AG04450 (cell line): ENCODE measurements at regions not wholly inside any gene's neighbourhood (a gene's known extent, or its start where the extent isn't known, plus 50 kb on each side); places are given as distances from the start of the nearest gene placed in this dataset.

ENCODE experiments used
- CTCF ChIA-PET: fragments of 300-600, 350-600 bp; formaldehyde crosslinking; extraction: SDS; loops from one replicate; lab custom pipeline; 2022; ENCODE audit warnings: antibody characterized with exemption, inconsistent platforms; lab: Charles Lee
- POLR2A ChIA-PET: fragments of 350-600 bp; formaldehyde crosslinking; extraction: SDS; loops from one replicate; lab custom pipeline; 2021; ENCODE audit warnings: antibody characterized with exemption, inconsistent platforms; lab: Yijun Ruan, JAX
- DNase-seq: peaks from one replicate; pipeline ENCODE4 v3.0.0-alpha.2; 2011; ENCODE audit warnings: low read depth, low spot score
- H3K27ac ChIP-seq: one replicate; pipeline ENCODE4 v1.5.1; 2012; ENCODE audit warnings: low read depth, low read length, control low read depth
- H3K27me3 ChIP-seq: one replicate; pipeline ENCODE4 v1.6.0; 2012; ENCODE audit warnings: low read length; ENCODE audit not compliant: control insufficient read depth, insufficient read depth
- H3K4me3 ChIP-seq: 2 replicates; pipeline ENCODE4 v1.5.1; 2011; ENCODE audit warnings: mild to moderate bottlenecking, low read depth, low read length, control low read depth
- H3K9me3 ChIP-seq: 2 replicates; pipeline ENCODE4 v1.5.1; 2012; ENCODE audit warnings: low read length; ENCODE audit not compliant: control insufficient read depth, insufficient read depth
- CTCF ChIP-seq: IDR thresholded peaks from 2 replicates; pipeline ENCODE4 v1.5.1; 2011; ENCODE audit warnings: low read depth, low read length, control low read depth, inconsistent platforms

- CTCF ChIA-PET: no interaction called here
- POLR2A ChIA-PET: no interaction called here
- Histone ChIP-seq H3K9me3 (peaks cover 6% of the 10 kb centered on the region), H3K27me3 (no peaks in the 10 kb centered on the region), H3K27ac (no peak overlapping the region), H3K4me3 (no peak overlapping the region)
- TF ChIP-seq CTCF: no peak
- no peak for DNase-seq
Observed at GRCh38 chr13:81393721-81394120, 1052.8 kb upstream of the SPRY2 start.

- no peaks in the 10 kb centered on the region for H3K27me3 ChIP-seq
- CTCF ChIA-PET: no interaction called here
Observed at GRCh38 chr13:81393110-81393509, 1052.2 kb upstream of the SPRY2 start.

GRCh38 chr13:81388400-81388799, 1047.5 kb upstream of the SPRY2 start:
- H3K27me3 ChIP-seq: no peaks in the 10 kb centered on the region
- DNase-seq: no peak
- no peak overlapping the region for H3K27ac ChIP-seq
- peaks cover 5% of the 10 kb centered on the region; the same call in 1 of the 2 replicates for H3K9me3 ChIP-seq
- H3K4me3 ChIP-seq: no peak overlapping the region
- CTCF ChIA-PET: no interaction called here
- TF ChIP-seq CTCF: no peak
- POLR2A ChIA-PET: no interaction called here

More at GRCh38 chr13:81393110-81393509, 1052.2 kb upstream of the SPRY2 start:
- peaks cover 6% of the 10 kb centered on the region for H3K9me3 ChIP-seq
- no peak overlapping the region for H3K4me3 ChIP-seq
- no peak for TF ChIP-seq CTCF
- no peak overlapping the region for H3K27ac ChIP-seq
- no peak for DNase-seq
- POLR2A ChIA-PET: no interaction called here

- no peak for DNase-seq
- H3K9me3 ChIP-seq: peaks cover 2% of the 10 kb centered on the region; the same call in 1 of the 2 replicates
- ChIA-PET POLR2A (no interaction called here), CTCF (no interaction called here)
- no peak overlapping the region for H3K27ac ChIP-seq
- H3K27me3 ChIP-seq: no peaks in the 10 kb centered on the region
- TF ChIP-seq CTCF: no peak
- H3K4me3 ChIP-seq: no peak overlapping the region
Observed at GRCh38 chr13:81383444-81383843, 1042.5 kb upstream of the SPRY2 start.

GRCh38 chr13:81382246-81382645, 1041.3 kb upstream of the SPRY2 start:
- no peak overlapping the region for H3K27ac ChIP-seq
- DNase-seq: no peak
- H3K9me3 ChIP-seq: peaks cover 2% of the 10 kb centered on the region; the same call in 1 of the 2 replicates
- CTCF ChIA-PET: no interaction called here
- H3K4me3 ChIP-seq: no peak overlapping the region
- no peak for TF ChIP-seq CTCF
- POLR2A ChIA-PET: no interaction called here
- no peaks in the 10 kb centered on the region for H3K27me3 ChIP-seq
